Suppressor macrophage treated with lipopolysaccharide for 1 hour (primary cell): ENCODE measurements at regions not wholly inside any gene's neighbourhood (a gene's known extent, or its start where the extent isn't known, plus 50 kb on each side); places are given as distances from the start of the nearest gene placed in this dataset.

Source experiments
- DNase-seq, 3 donors: peaks; one replicate each; pipeline ENCODE4 v3.0.0-alpha.2; 2020 to 2022

DNA sequence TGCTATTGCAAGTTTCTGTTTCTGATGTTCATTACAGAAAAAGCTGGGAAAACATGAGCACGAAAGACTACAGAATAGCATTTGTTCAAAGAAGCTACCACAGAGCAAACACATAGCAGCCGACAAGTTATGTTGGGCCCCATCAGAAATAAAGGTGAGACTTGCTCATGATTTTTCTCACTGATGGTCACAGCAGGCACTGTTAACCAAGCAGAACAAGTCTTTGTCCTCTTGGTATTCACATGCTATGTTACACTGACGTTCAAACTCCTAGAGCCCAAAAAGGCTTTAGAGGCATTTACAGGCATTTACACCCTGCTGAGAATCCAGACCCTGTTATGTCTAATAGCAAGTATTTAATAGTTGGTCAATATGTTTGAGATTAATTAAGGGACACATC lies 235.0 kb upstream of the HNMT start:
- no peak for DNase-seq

GRCh38 chr2:137737559-137737958 lies 226.7 kb upstream of the HNMT start:
- no peak for DNase-seq

DNA sequence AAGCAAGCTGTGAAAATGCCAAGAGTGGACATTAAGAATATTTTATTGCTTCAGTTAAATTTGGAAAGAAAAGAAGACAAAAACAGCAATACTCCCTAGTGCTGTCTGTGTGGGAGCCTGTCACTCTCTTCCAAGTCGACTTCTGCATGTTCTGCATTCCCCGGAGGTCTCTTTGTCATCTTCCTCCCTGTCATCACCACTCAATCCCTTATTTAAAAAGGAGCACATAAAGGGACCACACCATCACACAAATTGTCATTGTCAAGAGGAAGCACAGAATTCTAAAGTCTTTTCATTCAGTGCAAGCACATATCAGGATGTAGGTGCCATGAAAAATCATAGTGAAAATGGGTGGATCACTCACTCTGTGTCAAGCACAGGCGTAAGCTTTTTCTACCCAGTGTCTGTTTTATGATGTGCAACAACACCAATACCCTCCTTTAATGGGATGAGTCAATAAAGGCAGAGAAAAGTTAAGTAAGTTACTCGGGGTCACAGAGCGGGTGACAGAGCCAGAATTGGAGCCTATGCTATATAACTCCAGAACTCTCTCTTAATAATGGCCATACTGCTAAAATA lies 222.4 kb upstream of the HNMT start:
- DNase-seq: no peak

GRCh38 chr2:137747509-137747908 lies 216.8 kb upstream of the HNMT start:
- no peak for DNase-seq

- DNase-seq: no peak
These were observed 215.7 kb upstream of the HNMT start for GRCh38 chr2:137748533-137748932.

DNA sequence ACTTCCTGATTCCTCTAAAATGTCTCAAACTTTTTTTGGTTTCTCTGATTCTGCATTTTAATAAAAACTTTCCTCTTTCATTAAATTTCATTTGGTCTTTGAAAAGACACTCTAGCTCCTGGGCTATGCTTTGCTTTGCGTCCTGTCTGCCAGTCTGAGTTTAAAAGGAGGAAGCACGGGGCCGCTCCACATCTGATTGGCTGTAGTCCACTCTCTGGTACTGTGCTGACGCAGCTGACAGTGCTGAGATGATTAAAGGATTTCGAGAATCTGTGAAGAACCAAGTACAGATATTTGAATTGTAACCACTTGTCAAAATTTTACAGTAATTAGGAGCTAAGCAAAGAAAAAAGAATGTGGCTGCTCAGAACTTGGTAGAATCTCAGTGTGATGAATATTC lies 199.6 kb upstream of the HNMT start:
- no peak for DNase-seq

- DNase-seq: no peak
These were observed 194.9 kb upstream of the HNMT start for GRCh38 chr2:137769406-137769805.

- DNase-seq: no peak
These were observed 194.1 kb upstream of the HNMT start for GRCh38 chr2:137770166-137770565.

DNA sequence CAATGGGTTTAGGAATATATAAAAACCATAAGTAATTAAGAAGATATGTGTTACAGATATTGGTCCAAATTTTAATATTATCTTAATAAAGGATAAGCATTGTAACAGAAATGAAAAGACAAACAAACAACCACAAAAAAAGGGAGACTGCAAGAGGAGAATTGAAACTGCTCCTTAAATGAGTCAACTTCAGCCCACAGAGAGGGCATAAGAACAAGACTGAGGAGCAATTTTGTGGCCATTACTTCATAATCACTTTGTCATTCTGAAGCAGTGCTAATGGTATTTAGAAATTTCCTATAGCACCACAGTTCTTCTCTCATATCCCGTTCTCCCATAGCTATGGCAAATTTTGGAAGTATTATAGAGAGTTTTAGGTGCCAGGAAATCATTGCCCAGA lies 193.2 kb upstream of the HNMT start:
- DNase-seq: peak in 1 of 3 donors; percentile 7

- DNase-seq: no peak
These were observed 191.8 kb upstream of the HNMT start for GRCh38 chr2:137772451-137772850.

- no peak for DNase-seq
These were observed 188.7 kb upstream of the HNMT start for GRCh38 chr2:137775529-137775928.

GRCh38 chr2:137776697-137777096 lies 187.6 kb upstream of the HNMT start:
- no peak for DNase-seq

DNA sequence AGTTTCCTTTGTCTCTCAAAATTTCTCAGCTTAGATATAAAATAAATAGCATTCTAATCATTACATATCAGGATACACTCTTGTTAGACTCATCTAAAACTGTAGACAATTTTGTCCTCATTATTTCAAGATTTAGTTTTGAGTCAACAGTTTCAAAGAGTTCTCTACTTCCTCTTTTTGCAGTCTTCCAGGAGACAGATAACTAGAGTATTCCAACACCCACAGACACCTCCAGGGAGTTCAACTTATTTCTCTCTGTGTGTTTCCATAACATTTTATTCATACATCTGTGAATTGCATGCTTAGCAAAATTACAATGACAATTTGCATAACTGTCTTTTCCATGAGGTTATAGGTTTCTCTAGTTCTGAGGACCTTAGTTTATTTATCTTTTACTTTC lies 166.6 kb upstream of the HNMT start:
- DNase-seq: no peak

DNA sequence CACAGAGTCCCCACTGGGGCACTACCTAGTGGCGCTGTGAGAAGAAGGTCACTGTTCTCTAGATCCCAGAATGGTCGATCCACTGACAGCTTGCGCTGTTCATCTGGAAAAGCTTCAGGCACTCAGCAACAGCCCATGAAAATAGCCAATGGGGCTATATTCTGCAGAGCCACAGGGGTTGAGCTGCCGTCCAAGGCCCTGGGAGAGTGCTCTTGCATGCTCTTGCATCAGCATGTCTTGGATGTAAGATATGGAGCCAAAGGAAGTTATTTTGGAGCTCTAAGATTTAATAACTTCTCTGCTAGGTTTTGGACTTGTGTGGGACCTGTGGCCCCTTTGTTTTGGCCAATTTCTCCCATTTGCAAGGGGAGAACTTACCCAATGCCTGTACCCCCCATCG lies 164.7 kb upstream of the HNMT start:
- DNase-seq: no peak

GRCh38 chr2:137800386-137800785 lies 163.9 kb upstream of the HNMT start:
- no peak for DNase-seq

DNA sequence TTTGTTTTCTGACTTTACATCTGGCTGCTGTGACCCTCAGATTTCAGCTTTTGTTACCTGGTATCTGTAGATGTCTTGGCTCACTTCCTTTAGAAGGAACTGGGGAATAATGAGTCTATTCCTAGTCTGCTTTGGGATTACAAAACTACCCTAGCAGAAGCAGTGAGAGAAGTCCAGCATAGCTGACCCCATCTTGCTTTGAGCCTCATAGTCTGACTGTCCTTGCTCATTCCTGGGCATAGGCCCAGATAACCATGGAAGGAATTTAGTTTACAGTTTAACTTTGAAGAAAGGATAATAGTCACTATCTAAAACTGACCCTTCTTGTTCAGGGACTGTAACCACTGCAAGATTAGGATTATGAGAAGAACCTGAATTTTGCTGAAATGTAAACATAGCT lies 163.0 kb upstream of the HNMT start:
- no peak for DNase-seq

DNA sequence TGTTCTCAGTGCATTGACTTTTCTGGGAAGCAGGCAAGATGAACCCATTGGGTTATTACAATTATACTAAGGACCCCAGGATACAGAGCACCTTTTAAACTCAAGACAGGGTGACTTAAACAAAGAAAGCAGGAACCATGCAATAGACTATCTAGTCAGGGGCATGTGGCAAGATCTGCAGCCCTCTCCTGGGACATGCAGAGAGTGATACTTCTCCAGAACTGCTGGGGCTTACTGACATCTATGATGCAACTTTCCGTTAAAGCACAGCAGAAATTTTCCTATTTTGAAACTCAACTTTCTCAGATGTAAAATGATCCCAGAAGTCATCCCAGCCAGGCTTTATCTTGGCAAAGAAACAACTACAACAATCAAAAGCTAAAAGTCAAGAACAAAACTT lies 162.2 kb upstream of the HNMT start:
- no peak for DNase-seq

DNA sequence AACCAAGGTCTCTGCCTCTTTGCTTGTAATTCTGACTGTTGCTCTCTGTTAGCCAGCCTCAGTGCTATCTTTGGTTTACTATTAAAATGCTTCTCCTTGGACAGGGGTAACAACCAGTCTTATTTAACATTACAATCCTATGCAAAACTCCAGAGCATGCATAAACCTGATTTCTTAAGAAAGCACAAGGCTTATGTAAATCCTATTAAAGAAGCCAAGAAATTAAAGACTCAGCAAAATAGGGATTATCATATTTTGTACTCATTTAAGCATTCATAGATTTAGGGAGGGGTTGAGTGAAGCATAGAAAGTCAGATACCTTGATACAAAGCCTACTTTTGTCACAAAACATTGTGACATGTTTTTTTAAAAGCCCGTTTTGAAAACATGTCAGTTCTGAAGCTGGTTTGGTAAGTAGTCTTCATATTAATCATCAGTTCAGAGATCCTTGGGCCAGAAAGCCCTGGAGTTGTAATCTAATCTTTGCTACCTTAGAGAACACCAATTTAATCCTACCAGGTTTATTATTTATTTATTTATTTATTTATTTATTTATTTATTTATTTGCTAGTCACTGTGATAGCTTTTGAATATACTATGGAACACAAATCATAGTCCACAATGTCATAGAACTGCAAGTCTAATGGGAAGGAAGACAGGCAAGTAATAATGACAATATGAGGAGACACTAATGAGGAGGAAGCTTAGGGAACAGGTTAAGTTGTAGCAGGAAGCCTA lies 158.0 kb upstream of the HNMT start:
- no peak for DNase-seq

GRCh38 chr2:137809252-137809651 lies 155.0 kb upstream of the HNMT start:
- DNase-seq: no peak

DNA sequence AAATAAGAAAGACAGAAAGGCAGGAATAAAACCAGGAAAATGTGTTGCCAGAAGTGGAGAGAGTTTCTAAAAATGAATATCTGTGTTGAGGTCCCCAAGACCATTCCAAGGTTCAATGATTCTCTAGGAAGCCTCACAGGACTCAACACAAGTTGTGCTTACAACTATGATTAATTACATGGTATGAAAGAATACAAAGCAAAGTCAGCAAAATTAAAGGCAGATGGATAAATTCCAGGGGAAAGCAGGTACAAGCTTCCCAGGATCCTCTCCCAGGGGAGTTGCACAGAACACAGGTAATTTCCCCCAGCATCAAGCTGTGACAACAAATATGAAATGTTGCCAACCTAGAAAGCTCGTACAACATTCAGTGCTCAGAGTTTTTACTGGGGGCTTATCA lies 154.4 kb upstream of the HNMT start:
- no peak for DNase-seq

GRCh38 chr2:137812517-137812916 lies 151.8 kb upstream of the HNMT start:
- no peak for DNase-seq

- no peak for DNase-seq
These were observed 151.1 kb upstream of the HNMT start for GRCh38 chr2:137813176-137813575.

DNA sequence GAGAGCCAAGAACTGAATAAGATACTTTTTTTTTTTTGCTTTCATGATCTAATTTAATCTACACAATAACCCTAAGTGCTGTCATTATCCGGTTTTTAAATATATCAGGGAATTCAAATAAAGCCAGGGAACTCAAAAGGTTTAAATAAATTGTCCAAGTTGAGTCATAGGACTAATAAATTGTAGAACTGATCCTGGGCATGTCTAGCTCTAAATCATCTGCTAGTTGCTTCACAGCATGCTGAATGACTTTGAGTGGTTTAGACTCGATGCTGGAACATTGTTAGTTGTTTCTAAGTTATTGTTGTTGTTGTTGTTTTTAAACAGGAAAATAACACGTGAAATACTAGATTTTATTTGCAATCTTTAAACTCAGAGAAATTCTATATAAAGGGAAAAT lies 147.2 kb upstream of the HNMT start:
- no peak for DNase-seq

DNA sequence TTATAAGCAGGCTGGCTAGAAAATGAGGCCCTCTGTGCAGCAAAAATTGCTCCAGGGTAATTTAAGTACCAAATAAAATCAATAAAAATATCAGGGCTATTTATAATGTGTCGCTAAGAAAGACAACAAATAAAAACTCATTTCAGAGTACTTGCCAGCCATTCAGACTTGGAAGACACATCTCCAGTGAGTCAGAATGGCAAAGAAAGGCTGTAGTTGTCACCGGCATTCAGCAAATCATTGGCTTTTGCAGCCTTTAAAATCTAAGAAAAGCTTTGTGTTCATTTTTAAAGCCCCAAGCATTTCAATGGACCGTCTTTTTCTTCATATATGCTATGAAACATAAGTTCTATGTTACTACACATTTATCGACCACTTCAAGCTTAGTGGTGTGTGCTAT lies 141.1 kb upstream of the HNMT start:
- no peak for DNase-seq

DNA sequence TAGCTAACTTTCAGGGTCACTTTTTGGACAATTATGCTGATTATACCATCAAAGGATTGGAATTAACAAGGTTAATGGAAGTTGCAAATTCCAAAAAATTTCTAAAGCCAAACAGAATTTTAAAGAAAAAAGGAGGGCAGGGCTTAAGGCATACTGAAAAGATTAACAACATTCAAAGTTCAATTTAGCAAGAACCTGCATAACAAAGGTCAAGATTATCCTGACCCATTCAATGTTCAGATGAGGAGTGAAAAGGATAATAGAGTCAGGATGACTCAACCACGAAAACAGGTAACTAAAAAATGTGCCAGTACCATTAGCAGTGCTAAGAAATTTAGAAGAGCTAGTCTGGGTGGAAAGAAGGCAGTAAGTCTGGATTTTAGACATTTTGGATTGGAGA lies 139.8 kb upstream of the HNMT start:
- DNase-seq: no peak
